ENCODE measurements at regions not wholly inside any gene's neighbourhood (a gene's known extent, or its start where the extent isn't known, plus 50 kb on each side); places are given as distances from the start of the nearest gene placed in this dataset.

DNA sequence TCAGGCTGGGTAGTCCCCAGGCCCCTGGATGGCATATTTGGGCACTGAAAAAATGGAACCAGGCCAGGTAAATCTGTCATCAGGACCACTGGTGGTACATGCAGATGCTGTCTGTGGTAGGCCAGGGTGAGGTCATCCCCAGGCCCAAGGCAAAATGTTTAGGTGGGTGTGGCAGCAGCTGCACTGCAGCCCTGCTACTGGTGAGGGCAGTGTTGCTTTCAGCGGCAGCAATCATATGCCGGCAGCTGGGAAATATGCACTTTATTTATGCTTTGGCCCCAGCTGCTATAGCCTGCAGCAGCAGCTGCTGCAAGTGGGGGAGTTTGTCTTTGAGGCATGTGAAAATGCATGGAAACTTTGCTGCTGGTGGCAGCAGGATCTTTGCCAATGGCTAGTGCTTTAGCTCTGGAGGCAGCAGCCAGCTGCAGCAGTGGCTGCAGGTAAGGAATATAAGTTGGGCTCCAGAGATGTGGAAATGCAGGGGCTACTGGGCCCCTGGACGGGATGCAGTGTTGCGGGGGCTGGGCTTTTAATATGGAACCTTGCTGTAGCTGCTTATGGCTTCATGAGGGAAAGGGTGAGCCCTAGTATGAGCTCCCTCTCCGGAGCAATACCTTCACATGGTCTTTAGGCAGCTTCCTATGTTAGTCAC lies 365.7 kb upstream of the CADM1 start:
- DNase-seq (ENCODE audit: low spot score) = peak; percentile 20

GRCh38 chr11:115869131-115869530 lies 364.9 kb upstream of the CADM1 start:
- no peak for DNase-seq (ENCODE audit: low spot score)

DNA sequence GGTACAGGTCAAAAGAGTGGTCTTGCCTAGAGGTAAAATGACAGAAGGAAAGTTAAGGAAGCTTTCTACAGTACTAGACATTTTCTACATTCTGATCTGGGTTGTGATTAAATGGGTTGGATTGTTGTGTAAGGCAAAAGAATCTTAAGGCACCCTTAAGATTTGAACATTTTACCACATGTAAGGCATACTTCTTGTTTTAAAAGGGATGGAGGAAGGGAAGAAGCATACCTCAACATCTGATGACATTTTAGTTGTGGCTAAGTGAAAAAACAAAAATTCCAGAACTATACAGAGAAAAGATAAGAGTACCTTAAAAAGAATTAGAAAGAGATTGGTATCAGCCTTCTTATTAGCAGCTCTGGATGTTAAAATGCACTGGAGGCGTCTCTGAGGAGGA lies 356.0 kb upstream of the CADM1 start:
- DNase-seq (ENCODE audit: low spot score) = no peak

- no peak for DNase-seq (ENCODE audit: low spot score)
These were observed 344.4 kb upstream of the CADM1 start for GRCh38 chr11:115848611-115849010.

DNA sequence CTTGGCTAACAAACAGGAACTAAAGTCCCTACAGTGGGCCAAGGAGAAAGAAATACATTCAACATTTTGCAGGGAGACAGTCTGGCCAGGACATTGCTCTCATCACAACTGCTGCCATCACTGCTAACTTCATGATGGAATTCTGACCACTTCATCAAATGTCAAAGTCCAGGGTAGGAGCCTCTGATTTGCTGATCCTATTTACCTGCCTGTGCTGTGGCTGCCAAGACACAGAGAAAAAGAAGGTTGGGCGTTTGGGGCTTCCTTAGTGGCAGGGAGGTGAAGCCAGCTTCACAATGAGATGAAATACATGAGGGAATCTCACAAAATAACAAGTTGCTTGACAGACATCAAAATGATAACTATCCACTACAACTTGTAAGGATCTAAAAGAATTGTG lies 343.9 kb upstream of the CADM1 start:
- no peak for DNase-seq (ENCODE audit: low spot score)

DNA sequence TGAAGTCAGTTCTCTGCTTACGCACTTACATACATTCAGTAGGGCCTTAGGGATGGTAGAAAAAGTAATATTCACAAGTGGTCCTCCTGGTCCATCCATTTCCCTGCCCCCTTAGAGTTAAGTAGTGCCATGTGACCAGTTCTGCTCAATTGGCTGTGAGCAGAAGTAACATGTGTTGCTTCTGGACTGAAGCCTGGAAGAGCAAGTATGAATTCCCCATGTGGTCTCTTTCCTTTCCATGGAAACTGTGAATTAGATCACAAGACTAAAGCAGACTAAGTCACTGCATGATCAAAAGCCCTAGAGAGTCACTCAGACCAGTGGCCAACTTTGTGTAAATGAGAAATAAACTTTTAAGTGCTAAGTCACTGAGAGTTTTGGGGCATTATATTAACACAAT lies 341.7 kb upstream of the CADM1 start:
- no peak for DNase-seq (ENCODE audit: low spot score)

DNA sequence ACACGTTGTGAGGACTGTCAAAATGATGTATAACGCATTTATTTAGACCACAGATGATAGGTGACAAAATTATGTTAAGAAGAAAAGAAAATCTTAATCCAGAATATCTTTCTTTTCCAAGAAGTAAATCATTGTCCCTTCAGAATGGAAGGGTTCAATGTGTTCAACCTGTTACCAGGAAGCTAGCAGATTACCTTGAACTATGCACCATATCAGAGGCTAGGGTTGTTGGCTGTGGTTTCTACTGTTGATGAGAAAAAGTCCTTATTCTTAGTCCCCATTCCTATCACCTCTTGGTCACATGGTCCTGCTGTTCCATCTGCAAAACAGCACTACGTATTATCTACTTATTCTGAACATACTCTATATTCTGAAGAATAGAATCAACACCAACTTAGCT lies 339.5 kb upstream of the CADM1 start:
- DNase-seq (ENCODE audit: low spot score) = no peak

DNA sequence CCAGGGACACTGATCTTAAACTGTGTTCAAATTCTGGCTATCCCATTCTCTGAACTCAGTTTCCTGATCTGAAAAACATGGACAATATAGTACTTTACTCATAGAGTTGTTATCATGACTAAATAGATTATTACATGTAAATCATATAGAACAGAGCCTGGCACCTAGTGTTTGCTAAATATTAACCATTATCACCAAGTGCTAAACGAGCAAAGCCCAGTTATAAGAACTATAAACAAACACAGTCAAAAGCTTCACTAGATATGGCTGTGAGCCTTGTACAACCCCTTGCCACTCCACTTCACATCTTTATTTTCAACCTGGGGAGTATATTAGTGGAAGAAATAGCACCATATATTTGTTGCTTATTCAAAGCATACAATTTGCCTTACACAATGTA lies 338.9 kb upstream of the CADM1 start:
- no peak for DNase-seq (ENCODE audit: low spot score)

DNA sequence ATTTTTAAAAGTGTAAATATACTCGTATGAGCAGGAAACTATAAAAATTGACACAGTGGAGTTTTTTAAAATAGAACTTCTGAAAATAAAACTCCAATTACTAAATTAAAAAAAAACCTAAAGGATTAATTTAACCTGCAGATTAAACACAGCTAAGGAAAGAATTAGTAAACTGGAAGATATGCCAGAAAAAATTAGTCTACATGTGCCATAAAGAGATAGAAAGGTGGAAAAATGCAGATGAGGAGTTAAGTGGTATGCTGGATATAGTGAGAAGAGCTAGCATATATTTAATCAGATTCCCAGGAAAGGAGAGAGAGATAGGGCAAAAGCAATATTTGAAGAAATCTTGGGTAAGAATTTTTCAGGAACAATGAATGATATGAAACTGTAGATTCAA lies 315.8 kb upstream of the CADM1 start:
- no peak for DNase-seq (ENCODE audit: low spot score)

GRCh38 chr11:115819014-115819413 lies 314.8 kb upstream of the CADM1 start:
- no peak for DNase-seq (ENCODE audit: low spot score)

DNA sequence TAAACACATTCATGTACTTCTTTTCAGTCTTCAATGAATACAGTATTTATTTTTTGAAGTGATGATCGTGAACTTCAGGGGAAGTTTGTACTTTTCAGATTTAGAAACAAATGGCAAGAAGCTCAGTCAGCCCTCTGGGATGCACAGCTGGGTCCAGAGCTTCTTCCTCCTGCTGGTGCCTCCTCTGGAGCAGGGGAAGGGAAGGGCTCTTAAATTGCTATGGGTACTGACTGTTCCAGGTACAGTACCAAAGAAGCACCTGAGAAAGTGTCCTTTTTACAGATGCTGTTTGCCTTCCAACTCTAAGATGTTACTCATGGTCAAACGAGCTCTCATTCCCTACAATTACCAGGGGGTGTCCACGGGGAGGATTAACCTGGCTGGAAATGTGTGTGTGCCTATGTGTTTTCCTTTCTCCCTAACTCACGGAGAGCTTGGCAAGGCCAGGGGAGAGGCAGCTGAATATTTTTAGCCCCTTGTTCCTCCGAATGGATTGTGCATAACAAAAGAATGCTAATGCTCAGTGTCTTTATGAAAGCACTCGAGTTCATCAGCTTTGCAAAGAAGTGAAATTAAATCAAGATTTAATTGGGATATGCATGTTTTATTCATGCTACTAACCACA lies 313.7 kb upstream of the CADM1 start:
- no peak for DNase-seq (ENCODE audit: low spot score)

DNA sequence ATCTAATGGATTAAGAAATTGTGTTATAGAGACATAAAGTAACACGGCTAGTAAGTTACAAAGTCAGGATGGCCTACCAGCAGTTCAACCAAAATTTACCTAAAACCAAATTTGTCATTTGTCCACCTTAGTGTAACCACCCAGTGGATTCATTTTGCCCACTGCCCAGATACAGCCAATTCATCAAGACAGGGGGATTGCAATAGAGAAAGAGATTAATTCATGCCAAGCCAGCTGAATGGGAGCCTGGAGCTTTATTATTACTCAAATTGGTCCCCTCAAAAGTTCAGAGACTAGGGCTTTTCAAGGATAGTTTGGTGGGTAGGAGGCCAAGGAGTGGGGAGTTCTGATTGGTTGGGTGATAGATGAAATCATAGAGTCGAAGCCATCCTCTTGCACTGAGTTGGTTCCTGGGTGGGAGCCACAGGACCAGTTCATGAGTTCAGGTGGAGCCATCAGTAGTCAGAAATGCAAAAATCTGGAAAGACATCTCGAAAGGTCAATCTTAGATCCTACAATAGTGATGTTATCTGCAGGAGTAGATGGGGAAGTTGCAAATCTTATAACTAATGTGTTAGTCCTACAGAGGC lies 304.2 kb upstream of the CADM1 start:
- DNase-seq (ENCODE audit: low spot score) = no peak

DNA sequence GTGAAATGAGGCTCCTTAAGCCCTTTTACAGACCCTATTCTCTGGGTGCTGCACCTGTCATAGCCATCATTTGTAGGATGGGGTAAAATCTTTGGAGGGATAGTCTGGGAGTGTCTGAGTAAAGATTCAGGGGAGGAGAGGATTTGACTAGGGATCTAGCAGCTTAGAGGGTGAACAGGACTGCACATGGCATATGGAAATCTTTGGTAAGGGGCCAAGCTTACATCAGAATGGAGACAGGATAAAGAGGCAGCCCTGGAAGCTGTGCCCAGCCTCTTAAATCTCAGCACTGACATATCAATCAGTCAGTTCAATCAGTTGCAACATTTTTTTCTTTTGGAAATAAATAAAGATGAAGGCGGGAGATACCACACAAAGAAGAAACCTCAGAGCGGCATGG lies 301.8 kb upstream of the CADM1 start:
- DNase-seq (ENCODE audit: low spot score) = no peak

- DNase-seq (ENCODE audit: low spot score) = no peak
These were observed 299.0 kb upstream of the CADM1 start for GRCh38 chr11:115803073-115803740.

- no peak for DNase-seq (ENCODE audit: low spot score)
These were observed 298.4 kb upstream of the CADM1 start for GRCh38 chr11:115802641-115803040.

DNA sequence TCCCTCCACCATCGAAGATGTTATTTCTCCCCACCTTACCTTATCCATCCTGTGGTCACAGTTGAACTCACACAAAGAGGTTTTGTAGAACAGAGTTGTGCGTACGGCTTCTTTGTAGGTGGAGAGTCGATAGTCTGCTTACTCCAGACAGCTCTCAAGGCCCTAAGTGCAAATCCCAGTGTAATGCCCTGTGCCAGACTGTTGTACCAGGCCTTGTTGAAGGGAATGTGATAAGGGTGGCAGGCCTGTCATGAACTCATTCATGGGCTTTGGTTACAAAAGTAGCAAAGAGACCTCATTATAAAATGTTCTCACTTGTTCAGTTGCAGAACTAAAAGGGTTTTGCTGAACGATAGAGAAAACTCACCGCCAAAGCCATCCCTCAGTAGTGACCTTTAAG lies 288.7 kb upstream of the CADM1 start:
- no peak for DNase-seq (ENCODE audit: low spot score)

DNA sequence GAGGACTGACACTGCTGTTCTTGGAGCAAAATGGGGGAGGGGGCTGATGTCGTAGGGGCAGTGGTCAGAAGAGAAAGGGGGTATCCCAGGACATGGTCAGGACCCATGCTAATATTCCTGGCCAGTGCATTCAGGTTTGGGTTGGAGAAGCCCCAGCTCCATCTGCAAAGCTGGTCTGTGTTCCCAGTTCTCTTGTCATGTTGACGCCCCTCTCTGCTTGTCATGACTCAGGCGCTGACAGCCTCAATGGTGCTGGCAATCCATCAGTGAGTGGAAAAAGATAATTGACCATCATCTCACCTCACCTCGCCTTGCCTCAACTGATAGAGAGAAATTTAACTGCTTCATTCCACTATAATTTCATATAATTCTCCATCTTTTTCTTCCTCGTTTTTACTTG lies 283.1 kb upstream of the CADM1 start:
- no peak for DNase-seq (ENCODE audit: low spot score)

GRCh38 chr11:115784796-115785521 lies 280.7 kb upstream of the CADM1 start:
- DNase-seq (ENCODE audit: low spot score) = no peak

DNA sequence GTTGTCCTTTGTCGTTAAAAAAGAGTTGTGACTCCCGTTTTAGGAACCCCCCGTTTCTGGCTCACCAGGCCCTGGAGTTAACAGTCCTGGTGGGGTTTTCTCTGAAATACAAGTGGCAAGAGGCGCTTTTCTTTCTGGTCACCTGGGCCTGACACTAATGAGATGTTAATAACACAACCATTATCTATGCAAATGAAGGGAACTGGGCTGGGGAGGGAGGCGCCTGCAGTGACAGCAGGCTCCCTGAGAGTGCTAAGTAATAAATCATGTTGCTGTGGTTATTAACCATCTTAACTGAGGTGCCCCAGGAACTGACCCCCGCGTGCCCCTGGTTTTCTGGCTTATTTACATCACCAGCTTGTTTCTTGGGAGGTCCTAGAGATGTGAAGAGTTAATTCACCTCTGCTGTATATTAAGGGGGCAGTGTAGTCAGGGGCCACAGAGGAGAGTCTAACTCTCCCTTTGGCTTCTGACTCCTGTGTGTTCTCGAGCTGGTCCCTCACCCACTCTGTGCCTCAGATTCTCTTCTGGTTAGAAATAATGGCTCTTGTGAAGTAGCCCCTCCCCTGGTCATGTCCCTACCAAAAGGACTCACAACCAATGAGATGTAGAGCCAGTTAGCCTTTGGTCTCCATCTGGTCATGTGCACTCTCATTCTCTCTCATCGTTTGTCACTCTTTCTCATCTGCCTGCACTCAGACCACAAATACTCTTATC lies 276.6 kb upstream of the CADM1 start:
- DNase-seq (ENCODE audit: low spot score) = no peak

DNA sequence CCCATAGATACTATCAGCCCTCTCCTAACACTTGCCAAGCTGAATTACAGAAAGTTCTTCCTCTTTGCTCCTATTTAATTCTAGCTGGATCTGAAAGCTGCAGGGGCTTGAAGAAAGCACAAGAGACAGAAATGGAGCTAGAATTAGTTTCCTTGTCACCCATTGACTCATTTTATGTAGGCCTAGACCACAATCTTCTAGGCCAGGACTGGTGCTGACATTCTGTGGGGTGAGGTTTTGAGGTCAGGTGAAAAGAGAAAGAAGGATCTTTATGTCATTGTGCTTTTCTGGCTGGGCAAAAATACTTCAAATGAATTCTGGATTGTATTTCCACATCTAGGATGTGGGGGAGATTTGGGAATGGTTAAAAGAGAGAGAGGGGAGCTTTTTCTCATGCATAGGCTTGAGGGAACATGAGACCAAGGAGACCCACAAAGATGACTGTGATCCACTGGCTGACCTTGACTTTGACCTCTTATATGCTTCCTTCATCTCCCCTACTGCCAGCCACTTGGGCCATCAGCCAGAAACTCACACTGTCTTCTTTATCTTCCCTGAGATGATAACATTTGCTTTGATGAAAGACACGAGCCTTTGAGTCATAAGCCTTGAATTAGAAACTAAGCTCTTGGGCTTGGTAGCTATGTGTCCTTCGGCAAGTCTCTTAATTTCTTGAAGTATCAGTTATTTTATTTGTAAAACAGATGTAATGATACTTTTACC lies 274.9 kb upstream of the CADM1 start:
- DNase-seq (ENCODE audit: low spot score) = no peak

- DNase-seq (ENCODE audit: low spot score) = no peak
These were observed 272.7 kb upstream of the CADM1 start for GRCh38 chr11:115776916-115777315.
